ENCODE measurements at regions not wholly inside any gene's neighbourhood (a gene's known extent, or its start where the extent isn't known, plus 50 kb on each side); places are given as distances from the start of the nearest gene placed in this dataset.

DNA sequence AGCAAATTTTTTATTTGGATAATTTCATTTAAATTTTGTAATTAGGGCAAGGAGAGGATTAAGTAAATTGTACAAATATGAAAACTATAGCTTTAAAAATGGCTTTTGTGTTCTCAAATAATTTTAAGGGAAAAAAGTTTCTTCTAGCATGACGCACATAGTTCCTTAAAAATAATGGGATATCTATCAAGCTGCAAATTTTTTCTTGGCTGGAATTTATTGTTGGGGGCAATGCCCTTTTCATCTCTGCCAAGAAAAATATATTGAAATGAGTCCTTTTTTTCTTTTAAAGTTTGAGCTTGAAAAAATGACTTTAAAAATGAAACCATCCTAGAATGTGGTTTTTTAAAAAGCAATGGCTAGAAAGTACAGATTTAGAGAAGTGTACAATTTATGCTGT lies 154.4 kb upstream of the UGT8 start:
- no peak for TF ChIP-seq EGR1 (IDR thresholded peaks at IDR 0.05; ENCODE audit: borderline replicate concordance, low read depth, low read length)
- TF ChIP-seq, protein P1, sequence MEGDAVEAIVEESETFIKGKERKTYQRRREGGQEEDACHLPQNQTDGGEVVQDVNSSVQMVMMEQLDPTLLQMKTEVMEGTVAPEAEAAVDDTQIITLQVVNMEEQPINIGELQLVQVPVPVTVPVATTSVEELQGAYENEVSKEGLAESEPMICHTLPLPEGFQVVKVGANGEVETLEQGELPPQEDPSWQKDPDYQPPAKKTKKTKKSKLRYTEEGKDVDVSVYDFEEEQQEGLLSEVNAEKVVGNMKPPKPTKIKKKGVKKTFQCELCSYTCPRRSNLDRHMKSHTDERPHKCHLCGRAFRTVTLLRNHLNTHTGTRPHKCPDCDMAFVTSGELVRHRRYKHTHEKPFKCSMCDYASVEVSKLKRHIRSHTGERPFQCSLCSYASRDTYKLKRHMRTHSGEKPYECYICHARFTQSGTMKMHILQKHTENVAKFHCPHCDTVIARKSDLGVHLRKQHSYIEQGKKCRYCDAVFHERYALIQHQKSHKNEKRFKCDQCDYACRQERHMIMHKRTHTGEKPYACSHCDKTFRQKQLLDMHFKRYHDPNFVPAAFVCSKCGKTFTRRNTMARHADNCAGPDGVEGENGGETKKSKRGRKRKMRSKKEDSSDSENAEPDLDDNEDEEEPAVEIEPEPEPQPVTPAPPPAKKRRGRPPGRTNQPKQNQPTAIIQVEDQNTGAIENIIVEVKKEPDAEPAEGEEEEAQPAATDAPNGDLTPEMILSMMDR (IDR thresholded peaks at IDR 0.05; ENCODE audit: control extremely low read depth in 1 of 3, insufficient read depth in 1 of 3, low read depth in 1 of 3, low read length in 3 of 3): no peak
- no peak for TF ChIP-seq RXRA (IDR thresholded peaks at IDR 0.05; ENCODE audit: insufficient read depth, low read depth, low read length)
- TF ChIP-seq HDAC2 (IDR thresholded peaks at IDR 0.05; ENCODE audit: borderline replicate concordance in 1 of 2, low read depth in 2 of 2, low read length in 2 of 2): no peak
- no peak for TF ChIP-seq SUZ12 (IDR thresholded peaks at IDR 0.05; ENCODE audit: low read length)
- no peak for TF ChIP-seq TAF1 (IDR thresholded peaks at IDR 0.05; ENCODE audit: low read depth, low read length)
- TF ChIP-seq, protein P2, sequence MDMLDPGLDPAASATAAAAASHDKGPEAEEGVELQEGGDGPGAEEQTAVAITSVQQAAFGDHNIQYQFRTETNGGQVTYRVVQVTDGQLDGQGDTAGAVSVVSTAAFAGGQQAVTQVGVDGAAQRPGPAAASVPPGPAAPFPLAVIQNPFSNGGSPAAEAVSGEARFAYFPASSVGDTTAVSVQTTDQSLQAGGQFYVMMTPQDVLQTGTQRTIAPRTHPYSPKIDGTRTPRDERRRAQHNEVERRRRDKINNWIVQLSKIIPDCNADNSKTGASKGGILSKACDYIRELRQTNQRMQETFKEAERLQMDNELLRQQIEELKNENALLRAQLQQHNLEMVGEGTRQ (IDR thresholded peaks at IDR 0.05; ENCODE audit: low read length): no peak
- TF ChIP-seq TCF12 (IDR thresholded peaks at IDR 0.05; ENCODE audit: low read depth, low read length): no peak
- no peak for TF ChIP-seq POLR2A (IDR thresholded peaks at IDR 0.05; ENCODE audit: control extremely low read depth in 1 of 2, low read depth in 2 of 2, low read length in 2 of 2)

All from H1 (cell line).